SK-N-DZ (cell line): ENCODE measurements at regions not wholly inside any gene's neighbourhood (a gene's known extent, or its start where the extent isn't known, plus 50 kb on each side); places are given as distances from the start of the nearest gene placed in this dataset.
A peak's percentile ranks its signal among the peaks of the same experiment; 100 is the strongest.
"Not testable (repeated sequence)": the region's sequence is repeated elsewhere in the genome, so short reads cannot be mapped to it uniquely, and the experiment has no call there.

ENCODE experiments used
- DNase-seq: peaks from one replicate; pipeline ENCODE4 v3.0.0-alpha.2; 2015; ENCODE audit warnings: low spot score

DNA sequence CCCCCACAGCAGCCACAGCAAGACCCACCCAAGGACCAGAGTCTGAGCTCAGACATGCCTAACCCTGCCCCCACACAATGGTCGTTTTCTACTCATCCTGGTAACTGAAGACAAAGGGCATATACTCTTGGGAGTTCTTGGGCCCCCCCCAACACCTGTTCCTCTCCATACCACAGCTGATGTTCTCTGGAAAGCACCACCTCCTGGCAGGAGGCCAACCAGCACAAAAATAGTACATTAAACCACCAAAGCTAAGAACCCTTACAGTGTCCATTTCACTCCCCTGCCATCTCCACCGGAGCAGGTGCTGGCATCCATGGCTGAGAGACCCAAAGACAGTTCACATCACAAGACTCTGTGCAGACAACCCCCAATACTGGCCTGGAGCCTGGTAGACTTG, 80.6 kb upstream of the DAAM1 start:
- DNase-seq: no peak

DNA sequence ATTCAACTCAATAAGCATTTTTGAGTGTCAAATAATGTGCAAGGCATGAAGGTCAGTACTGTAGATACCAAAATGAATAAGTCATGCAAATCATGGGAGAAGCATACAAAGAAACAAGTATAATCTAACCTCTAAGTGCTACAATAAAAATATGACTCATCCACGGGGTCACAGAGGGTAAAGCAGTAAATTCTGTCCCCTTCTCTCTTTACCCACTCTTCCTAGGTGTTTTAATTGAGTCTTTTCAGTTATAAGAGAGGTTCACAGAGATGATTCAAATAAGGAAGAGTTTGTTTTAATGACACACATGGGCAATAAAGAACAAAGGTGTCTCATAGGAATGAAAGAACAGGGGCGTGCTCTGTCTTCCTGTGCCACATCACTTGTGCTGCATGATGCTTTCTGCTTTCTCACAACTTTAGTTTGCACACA, 71.5 kb upstream of the DAAM1 start:
- DNase-seq: no peak

GRCh38 chr14:59117754-59118528, 70.5 kb upstream of the DAAM1 start:
- no peak for DNase-seq

GRCh38 chr14:59120921-59121320, 67.5 kb upstream of the DAAM1 start:
- DNase-seq: no peak

- no peak for DNase-seq
Measured at GRCh38 chr14:59123531-59123930, 64.9 kb upstream of the DAAM1 start.

GRCh38 chr14:59123975-59124374, 64.5 kb upstream of the DAAM1 start:
- DNase-seq: peak; percentile 13

GRCh38 chr14:59125156-59125555, 63.3 kb upstream of the DAAM1 start:
- no peak for DNase-seq

DNA sequence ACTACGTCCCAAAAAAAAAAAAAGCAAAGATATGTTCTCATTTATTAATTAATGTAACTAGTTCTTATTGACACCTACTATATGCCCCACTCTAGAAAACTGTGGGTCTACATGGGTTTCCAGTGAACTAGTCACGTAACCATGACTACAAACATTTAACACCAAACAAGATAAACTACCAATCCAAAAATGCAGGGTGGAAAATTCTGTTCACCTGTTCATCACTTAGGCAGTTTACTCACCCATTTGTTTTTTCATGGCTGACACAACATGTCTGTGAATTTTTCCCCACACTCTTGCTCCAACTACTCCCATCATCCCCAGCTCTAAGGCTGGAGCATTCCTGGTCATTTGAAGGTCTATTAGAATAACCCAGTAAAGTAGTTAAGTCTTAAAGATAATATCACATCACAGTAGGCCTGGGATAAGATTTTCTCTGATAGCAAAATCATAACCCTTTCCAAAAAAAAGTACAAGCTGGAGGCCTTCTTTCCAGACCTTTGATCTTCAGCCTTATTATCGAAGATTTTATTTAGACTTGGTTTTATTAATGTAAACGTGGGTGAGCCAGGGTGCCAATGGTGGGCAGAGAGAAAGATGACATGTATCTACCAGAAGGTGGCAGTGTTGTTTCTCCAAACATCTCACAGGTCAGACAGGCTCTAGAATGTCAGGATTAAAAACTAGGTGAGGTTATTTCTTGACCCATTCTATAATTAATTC, 61.6 kb upstream of the DAAM1 start:
- DNase-seq: peak; percentile 54

GRCh38 chr14:59127437-59127732, 61.1 kb upstream of the DAAM1 start:
- no peak for DNase-seq

DNA sequence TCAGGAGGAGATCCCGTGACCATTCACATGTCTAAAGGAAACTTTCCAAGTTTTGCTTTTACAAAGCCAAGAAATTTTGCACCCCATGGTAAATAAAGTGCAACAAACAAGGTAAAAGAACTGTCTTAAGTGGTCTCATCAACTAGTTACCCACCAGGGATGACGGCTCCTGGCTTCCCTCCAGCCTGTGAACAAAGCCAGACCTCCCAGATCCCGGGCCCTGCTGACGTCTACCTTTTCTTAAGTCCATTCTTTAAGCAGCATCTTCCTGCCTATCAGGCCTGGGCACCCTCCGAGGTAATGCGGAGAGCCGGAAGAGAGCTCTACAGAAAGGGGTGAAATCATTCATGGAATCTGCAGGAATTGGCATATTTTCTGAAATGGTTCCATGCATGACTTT, 58.0 kb upstream of the DAAM1 start:
- peak; percentile 13 for DNase-seq

DNA sequence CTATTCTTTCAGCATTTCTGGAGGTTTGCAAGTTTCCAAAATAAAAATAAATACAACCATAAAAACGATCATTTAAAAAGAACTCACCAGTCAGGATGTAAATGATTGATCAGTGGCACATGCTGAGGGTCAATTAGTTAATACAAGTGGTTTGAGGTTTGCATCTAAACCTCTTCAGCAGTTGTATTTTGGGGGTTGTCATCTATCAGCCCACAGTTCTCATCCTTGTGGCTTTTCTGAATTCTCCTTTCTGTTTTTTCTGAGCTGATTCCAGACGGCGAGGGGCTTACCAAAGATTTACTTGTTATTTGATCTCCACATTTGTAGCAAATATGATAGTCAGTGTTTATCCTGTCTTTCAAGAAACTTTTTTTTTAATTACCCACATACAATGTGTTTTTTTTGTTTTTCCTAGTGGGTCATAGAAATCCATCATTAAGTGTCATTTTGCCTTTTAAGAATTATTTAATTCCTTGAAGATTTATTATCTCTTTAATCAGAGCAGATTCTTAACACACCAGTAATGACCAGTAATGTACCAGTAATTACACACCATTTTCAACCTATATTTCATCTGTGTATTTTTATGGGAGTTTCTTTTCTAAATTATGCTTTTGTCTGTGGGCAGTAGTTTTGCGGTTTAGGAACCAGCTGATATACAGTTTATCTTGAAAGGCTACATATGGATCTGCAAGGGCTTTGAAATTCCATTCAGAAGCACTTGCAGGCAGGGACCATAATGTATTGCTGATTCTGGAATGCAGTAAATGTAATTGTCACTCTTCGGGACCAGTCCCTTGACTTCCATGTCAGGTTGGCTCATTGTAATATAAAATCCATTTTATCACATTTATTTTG, 56.3 kb upstream of the DAAM1 start:
- no peak for DNase-seq

GRCh38 chr14:59132796-59133494, 55.5 kb upstream of the DAAM1 start:
- DNase-seq: no peak

DNA sequence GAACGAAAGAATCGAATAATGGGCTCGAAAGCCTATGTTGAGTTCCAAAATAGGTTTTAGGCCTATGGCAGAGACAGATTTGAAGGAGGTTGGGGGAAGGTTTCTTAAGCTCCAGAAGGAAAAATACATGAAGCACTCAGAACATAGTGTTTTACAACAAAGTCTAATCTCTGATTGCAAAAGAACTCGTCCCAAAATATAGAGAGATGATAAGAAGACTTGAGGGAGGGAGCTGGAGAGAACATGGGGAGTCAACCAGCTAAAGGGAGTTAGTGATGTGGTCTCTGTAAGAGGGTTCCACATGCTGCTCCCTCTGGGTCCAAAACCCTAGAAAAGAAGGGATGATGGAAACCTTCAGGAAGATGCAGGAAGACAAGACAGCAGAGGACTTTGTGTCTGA, 54.8 kb upstream of the DAAM1 start:
- no peak for DNase-seq

- DNase-seq: no peak
Measured at GRCh38 chr14:59134307-59134706, 54.2 kb upstream of the DAAM1 start.

- DNase-seq: no peak
Measured at GRCh38 chr14:59137256-59137655, 51.2 kb upstream of the DAAM1 start.

DNA sequence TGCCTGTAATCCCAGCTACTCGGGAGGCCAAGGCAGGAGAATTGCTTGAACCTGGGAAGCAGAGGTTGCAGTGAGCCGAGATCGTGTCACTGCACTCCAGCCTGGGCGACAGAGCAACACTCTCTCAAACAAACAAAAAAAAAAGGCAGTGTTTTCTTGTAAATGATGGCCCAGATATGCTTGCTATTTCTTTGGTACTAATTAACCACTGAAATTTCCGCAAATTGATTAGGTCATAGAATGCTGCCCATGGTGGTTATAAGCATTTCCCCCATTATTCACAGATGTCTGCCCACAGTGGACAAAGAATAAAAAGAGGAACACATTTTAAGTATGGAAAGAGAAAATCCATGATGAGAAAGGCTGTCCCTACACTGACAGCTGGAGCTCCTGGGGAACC, 49.9 kb upstream of the DAAM1 start:
- DNase-seq: not testable (repeated sequence)
